ENCODE measurements at regions not wholly inside any gene's neighbourhood (a gene's known extent, or its start where the extent isn't known, plus 50 kb on each side); places are given as distances from the start of the nearest gene placed in this dataset.
"Not testable (repeated sequence)": the region's sequence is repeated elsewhere in the genome, so short reads cannot be mapped to it uniquely, and the experiment has no call there.

DNA sequence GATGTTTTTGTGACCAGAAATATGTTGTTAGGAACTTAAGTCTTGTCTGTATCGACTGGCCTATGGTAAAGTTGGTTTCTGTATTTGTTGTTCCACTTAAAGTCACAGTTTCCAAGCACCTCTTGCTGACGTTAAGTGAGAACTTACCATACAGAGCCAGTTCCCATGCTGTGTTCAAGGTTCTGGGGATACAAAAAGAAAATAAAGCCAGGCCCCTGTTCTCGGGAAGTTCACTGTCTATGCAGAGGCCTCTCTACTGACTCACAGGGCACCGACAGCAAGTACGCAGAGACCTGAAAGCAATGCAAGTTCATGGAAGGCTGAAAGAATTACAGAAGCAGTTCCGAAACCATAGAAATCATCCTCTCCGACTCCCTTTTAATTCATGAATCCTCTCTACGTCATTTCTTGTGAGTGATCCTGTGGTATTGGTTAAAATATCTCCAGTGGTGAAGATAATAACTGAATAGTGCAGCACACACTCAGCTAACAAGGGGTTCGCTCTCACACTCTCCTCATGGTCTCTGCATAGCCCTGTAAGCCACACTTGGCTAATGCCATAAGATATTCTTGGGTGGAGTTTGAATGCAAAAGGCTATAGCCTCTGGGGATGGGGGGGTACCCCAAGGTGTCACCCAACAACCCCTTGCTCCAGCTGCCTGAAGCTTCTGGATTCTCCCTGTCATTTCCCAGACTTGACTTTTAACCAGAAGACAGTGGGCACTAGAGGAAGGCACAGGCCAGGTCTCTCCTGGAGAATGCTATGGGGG, 91.2 kb upstream of the EXOC2 start:
- DNase-seq, result no peak
- Histone ChIP-seq H3K27ac (ENCODE audit: insufficient read depth, low read length, poor library complexity, severe bottlenecking) (no peak overlapping the region), H3K4me3 (ENCODE audit: insufficient read depth, low read depth, low read length, poor library complexity, severe bottlenecking) (no peak overlapping the region), H3K36me3 (ENCODE audit: control insufficient read depth, insufficient read depth, low read length) (no peaks in the 10 kb centered on the region), H3K27me3 (replicated peaks; ENCODE audit: control insufficient read depth, insufficient read depth, low read length, poor library complexity, severe bottlenecking) (no peaks in the 10 kb centered on the region), H3K9me3 (ENCODE audit: control insufficient read depth, low read length) (no peaks in the 10 kb centered on the region), H3K4me1 (ENCODE audit: control insufficient read depth, insufficient read depth, low read length, poor library complexity, severe bottlenecking) (no peaks in the 10 kb centered on the region)

DNA sequence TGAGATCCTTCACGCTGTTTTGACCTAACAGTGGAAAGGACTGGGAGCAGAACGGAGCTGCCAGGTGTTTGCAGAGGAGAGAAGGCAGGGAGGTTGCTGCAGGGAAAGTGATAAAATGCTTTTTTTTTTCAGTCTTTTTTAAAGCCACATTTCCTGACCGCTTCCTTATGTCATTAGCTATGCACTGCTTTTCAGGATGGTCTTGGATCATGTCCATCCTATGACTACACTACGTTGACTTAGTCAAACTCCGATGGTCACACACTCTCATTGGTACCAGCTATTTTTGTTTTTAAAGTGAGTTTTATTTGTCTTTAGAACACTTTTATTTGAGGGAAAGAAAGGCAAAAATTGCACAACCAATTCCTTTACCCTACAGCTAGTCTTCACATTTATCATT, 89.2 kb upstream of the EXOC2 start:
- H3K9me3 ChIP-seq (ENCODE audit: control insufficient read depth, low read length), result no peaks in the 10 kb centered on the region
- no peak overlapping the region for H3K27ac ChIP-seq (ENCODE audit: insufficient read depth, low read length, poor library complexity, severe bottlenecking)
- no peak overlapping the region for H3K4me3 ChIP-seq (ENCODE audit: insufficient read depth, low read depth, low read length, poor library complexity, severe bottlenecking)
- DNase-seq, result no peak
- H3K27me3 ChIP-seq (replicated peaks; ENCODE audit: control insufficient read depth, insufficient read depth, low read length, poor library complexity, severe bottlenecking), result no peaks in the 10 kb centered on the region
- no peaks in the 10 kb centered on the region for H3K36me3 ChIP-seq (ENCODE audit: control insufficient read depth, insufficient read depth, low read length)
- H3K4me1 ChIP-seq (ENCODE audit: control insufficient read depth, insufficient read depth, low read length, poor library complexity, severe bottlenecking), result no peaks in the 10 kb centered on the region

DNA sequence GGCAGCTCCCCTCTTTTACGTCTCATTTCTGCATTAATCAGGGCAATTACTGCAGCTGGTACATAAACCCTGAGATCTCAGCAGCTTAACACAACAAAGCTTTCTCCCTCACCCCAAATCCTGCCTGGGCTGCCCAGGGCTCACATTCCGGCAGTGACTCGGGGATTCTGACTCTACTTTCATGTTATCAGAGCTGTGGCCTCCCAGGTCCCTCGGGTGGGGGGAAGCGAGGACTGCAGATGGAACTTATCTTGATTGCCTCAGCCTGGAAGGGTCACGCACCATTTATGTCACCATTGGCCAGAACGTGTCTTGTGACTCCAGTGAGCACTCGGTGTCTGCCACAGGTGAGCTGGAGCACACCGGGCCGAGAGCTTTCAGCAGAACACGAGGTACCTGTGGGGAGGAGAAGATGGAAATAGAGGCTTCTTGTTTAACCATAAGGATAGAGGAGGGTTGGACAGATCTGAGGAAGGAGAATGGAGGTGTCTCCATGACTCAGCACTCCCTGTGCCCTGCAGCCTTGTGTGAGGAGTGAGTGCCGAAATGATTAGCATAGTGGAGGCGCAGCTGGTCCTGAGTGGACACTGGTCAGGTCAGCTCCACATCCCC, 88.5 kb upstream of the EXOC2 start:
- H3K9me3 ChIP-seq (ENCODE audit: control insufficient read depth, low read length), result no peaks in the 10 kb centered on the region
- no peaks in the 10 kb centered on the region for H3K36me3 ChIP-seq (ENCODE audit: control insufficient read depth, insufficient read depth, low read length)
- H3K4me3 ChIP-seq (ENCODE audit: insufficient read depth, low read depth, low read length, poor library complexity, severe bottlenecking), result no peak overlapping the region
- H3K4me1 ChIP-seq (ENCODE audit: control insufficient read depth, insufficient read depth, low read length, poor library complexity, severe bottlenecking), result no peaks in the 10 kb centered on the region
- no peak overlapping the region for H3K27ac ChIP-seq (ENCODE audit: insufficient read depth, low read length, poor library complexity, severe bottlenecking)
- H3K27me3 ChIP-seq (replicated peaks; ENCODE audit: control insufficient read depth, insufficient read depth, low read length, poor library complexity, severe bottlenecking), result no peaks in the 10 kb centered on the region
- DNase-seq, result no peak

DNA sequence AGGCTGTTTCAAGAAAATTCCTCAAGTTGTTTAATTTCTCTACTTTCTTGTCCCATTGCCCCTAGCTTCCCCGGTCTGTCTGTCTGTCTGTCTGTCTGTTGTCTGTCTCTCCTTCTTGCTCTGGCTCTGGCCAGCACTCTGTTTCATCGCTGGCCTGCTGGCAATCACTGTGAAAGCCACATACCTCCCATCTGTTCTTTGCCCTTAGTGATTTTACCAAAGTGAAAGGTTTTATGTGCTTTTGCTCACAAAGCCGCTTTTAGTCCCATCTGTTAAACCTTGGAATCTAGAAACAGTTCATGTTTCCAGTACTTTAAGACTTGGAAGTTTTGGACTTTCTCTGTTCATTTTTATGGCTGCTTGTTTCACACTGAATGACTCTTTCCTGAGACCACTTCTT, 87.8 kb upstream of the EXOC2 start:
- Histone ChIP-seq H3K27me3 (replicated peaks; ENCODE audit: control insufficient read depth, insufficient read depth, low read length, poor library complexity, severe bottlenecking) (no peaks in the 10 kb centered on the region), H3K36me3 (ENCODE audit: control insufficient read depth, insufficient read depth, low read length) (no peaks in the 10 kb centered on the region), H3K4me1 (ENCODE audit: control insufficient read depth, insufficient read depth, low read length, poor library complexity, severe bottlenecking) (no peaks in the 10 kb centered on the region), H3K4me3 (ENCODE audit: insufficient read depth, low read depth, low read length, poor library complexity, severe bottlenecking) (no peak overlapping the region), H3K9me3 (ENCODE audit: control insufficient read depth, low read length) (no peaks in the 10 kb centered on the region), H3K27ac (ENCODE audit: insufficient read depth, low read length, poor library complexity, severe bottlenecking) (no peak overlapping the region)
- DNase-seq, result no peak

DNA sequence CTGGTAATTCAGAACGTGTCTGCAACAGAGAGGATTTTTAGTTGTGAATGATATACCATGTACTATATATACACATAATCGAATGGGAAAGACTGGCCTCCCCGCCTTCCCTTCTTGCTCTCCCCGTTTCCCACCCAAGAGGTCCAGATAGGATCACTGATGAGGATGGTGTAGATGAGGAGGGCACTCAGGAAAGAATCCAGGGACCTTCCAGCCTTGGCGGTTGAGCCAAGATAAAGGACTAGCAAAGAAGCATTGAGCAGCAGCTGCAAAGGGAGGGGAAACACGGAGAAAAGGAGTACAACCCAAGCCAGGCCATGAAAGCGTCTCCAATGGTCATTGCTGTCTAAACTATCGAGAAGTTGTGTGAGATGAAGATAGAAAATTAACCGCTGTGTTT, 84.0 kb upstream of the EXOC2 start:
- H3K36me3 ChIP-seq (ENCODE audit: control insufficient read depth, insufficient read depth, low read length), result no peaks in the 10 kb centered on the region

DNA sequence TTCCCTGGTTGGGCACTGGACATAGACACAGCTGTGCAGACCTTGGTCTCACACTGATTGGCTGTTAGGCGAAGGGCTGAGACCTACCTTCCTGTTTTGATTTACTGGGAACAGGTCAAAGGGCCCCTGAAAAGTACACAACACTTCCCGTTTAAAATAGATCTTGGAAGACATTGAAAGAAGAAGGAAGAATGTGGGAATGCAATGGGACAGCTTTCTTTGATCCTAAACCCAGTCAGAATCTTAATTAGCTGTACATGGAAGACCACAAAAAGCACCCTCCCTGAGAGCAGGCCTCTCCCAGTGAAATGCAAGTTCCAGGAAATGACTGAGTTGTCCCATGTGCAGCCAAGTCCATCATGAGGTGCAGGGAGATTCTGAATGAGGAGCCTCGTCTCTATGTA, 83.6 kb upstream of the EXOC2 start:
- Histone ChIP-seq H3K4me1 (ENCODE audit: control insufficient read depth, insufficient read depth, low read length, poor library complexity, severe bottlenecking) (no peaks in the 10 kb centered on the region), H3K27me3 (replicated peaks; ENCODE audit: control insufficient read depth, insufficient read depth, low read length, poor library complexity, severe bottlenecking) (no peaks in the 10 kb centered on the region), H3K27ac (ENCODE audit: insufficient read depth, low read length, poor library complexity, severe bottlenecking) (no peak overlapping the region), H3K9me3 (ENCODE audit: control insufficient read depth, low read length) (no peaks in the 10 kb centered on the region), H3K4me3 (ENCODE audit: insufficient read depth, low read depth, low read length, poor library complexity, severe bottlenecking) (no peak overlapping the region), H3K36me3 (ENCODE audit: control insufficient read depth, insufficient read depth, low read length) (no peaks in the 10 kb centered on the region)
- DNase-seq, result no peak

More for the DNA sequence above, 84.0 kb upstream of the EXOC2 start:
- no peak overlapping the region for H3K4me3 ChIP-seq (ENCODE audit: insufficient read depth, low read depth, low read length, poor library complexity, severe bottlenecking)
- H3K27me3 ChIP-seq (replicated peaks; ENCODE audit: control insufficient read depth, insufficient read depth, low read length, poor library complexity, severe bottlenecking), result no peaks in the 10 kb centered on the region
- H3K9me3 ChIP-seq (ENCODE audit: control insufficient read depth, low read length), result no peaks in the 10 kb centered on the region
- no peak overlapping the region for H3K27ac ChIP-seq (ENCODE audit: insufficient read depth, low read length, poor library complexity, severe bottlenecking)
- no peaks in the 10 kb centered on the region for H3K4me1 ChIP-seq (ENCODE audit: control insufficient read depth, insufficient read depth, low read length, poor library complexity, severe bottlenecking)
- DNase-seq, result no peak

DNA sequence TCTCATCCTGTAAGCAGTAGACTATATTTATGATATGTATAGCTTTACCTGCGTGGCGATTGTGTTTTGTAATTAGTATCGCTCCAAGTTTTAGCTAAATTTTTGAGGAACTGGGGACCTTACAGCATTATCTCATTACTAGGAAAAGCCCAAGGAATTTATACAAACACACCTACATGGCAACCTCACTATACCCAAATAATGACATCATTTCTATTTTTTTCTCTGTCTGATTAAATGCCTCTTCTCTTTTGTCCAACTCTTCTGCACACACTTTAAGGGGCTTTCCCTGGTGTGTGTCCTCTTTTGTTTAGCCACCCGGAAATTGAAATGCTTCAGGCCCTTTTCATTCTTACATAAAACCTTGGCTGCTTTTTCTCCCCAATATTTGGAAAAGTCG, 82.9 kb upstream of the EXOC2 start:
- Histone ChIP-seq H3K27me3 (replicated peaks; ENCODE audit: control insufficient read depth, insufficient read depth, low read length, poor library complexity, severe bottlenecking) (no peaks in the 10 kb centered on the region), H3K27ac (ENCODE audit: insufficient read depth, low read length, poor library complexity, severe bottlenecking) (no peak overlapping the region), H3K4me3 (ENCODE audit: insufficient read depth, low read depth, low read length, poor library complexity, severe bottlenecking) (no peak overlapping the region), H3K36me3 (ENCODE audit: control insufficient read depth, insufficient read depth, low read length) (no peaks in the 10 kb centered on the region), H3K9me3 (ENCODE audit: control insufficient read depth, low read length) (no peaks in the 10 kb centered on the region), H3K4me1 (ENCODE audit: control insufficient read depth, insufficient read depth, low read length, poor library complexity, severe bottlenecking) (no peaks in the 10 kb centered on the region)
- DNase-seq, result no peak

DNA sequence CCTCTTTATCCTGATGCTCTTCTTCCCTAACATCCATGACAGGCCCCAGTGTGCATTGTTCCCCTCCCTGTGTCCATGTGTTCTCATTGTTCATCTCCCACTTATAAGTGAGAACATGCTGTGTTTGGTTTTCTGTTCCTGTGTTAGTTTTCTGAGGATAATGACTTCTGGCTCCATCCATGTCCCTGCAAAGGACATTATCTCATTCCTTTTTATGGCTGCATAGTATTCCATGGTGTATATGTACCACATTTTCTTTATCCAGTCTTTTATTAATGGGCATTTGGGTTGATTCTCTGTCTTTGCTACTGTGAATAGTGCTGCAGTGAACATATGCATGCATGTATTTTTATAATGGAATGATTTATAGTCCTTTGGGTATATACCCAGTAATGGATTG, 78.7 kb upstream of the EXOC2 start:
- H3K36me3 ChIP-seq (ENCODE audit: control insufficient read depth, insufficient read depth, low read length); H3K9me3 ChIP-seq (ENCODE audit: control insufficient read depth, low read length); H3K4me3 ChIP-seq (ENCODE audit: insufficient read depth, low read depth, low read length, poor library complexity, severe bottlenecking); H3K27me3 ChIP-seq (replicated peaks; ENCODE audit: control insufficient read depth, insufficient read depth, low read length, poor library complexity, severe bottlenecking); H3K4me1 ChIP-seq (ENCODE audit: control insufficient read depth, insufficient read depth, low read length, poor library complexity, severe bottlenecking); DNase-seq; H3K27ac ChIP-seq (ENCODE audit: insufficient read depth, low read length, poor library complexity, severe bottlenecking): not testable (repeated sequence)

DNA sequence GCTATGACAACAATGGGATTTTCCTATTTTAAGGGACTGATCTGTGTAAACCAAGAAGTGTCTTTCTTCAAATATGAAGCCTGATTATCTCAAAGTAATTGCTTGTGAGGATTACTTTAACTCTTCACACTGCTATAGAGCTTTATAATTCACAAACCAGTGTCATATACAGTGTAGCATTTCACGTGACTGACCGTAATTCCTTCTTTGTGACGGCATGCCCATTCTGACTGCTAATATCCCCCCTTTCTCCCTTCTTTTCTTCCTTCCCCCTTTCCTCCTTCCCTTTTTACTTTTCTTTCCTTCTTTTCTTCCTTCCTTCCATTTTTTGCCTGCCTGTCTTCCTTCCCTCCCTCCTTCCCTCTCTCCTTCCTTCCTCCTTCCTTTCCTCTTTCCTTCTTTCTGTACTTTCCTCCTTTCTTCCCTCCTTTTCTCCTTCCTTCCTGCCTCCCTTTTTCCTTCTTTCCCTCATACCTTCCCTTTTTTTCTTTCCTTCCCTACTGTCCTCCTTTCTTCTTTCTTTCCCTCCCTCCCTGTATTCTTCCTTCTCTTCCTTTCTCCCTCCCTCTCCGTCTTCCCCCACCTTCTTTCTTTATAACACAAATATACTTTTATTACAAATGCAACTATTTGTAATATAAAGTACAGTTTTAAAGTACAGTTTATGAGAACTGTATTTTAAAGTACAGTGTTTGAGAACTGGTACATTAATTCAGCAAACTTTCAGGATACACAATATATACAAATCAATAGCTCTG, 75.0 kb upstream of the EXOC2 start:
- no peaks in the 10 kb centered on the region for H3K36me3 ChIP-seq (ENCODE audit: control insufficient read depth, insufficient read depth, low read length)
- no peaks in the 10 kb centered on the region for H3K27me3 ChIP-seq (replicated peaks; ENCODE audit: control insufficient read depth, insufficient read depth, low read length, poor library complexity, severe bottlenecking)
- H3K9me3 ChIP-seq (ENCODE audit: control insufficient read depth, low read length), result no peaks in the 10 kb centered on the region
- H3K4me1 ChIP-seq (ENCODE audit: control insufficient read depth, insufficient read depth, low read length, poor library complexity, severe bottlenecking), result no peaks in the 10 kb centered on the region
- H3K27ac ChIP-seq (ENCODE audit: insufficient read depth, low read length, poor library complexity, severe bottlenecking), result no peak overlapping the region
- H3K4me3 ChIP-seq (ENCODE audit: insufficient read depth, low read depth, low read length, poor library complexity, severe bottlenecking), result no peak overlapping the region
- no peak for DNase-seq

DNA sequence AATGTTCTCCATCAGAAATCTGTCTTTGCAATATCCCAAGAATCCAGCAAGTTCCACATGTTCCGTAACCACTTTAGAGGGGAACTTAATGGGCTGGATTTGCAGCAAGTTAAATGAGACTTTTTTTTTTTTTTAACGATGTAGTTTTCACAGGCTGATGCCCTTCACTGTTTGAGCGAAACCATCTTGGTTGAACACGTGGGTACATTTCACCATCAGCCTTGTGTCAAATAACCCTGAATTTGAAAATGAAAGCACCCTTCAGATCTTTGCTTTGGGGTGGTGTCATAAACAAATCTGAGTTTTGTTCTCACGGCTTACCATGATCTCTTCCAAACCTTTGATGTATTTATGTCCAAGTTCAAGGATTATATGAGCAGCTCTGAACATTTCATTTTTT, 73.7 kb upstream of the EXOC2 start:
- no peak for DNase-seq
- H3K4me1 ChIP-seq (ENCODE audit: control insufficient read depth, insufficient read depth, low read length, poor library complexity, severe bottlenecking), result no peaks in the 10 kb centered on the region
- no peaks in the 10 kb centered on the region for H3K27me3 ChIP-seq (replicated peaks; ENCODE audit: control insufficient read depth, insufficient read depth, low read length, poor library complexity, severe bottlenecking)
- no peak overlapping the region for H3K4me3 ChIP-seq (ENCODE audit: insufficient read depth, low read depth, low read length, poor library complexity, severe bottlenecking)
- no peak overlapping the region for H3K27ac ChIP-seq (ENCODE audit: insufficient read depth, low read length, poor library complexity, severe bottlenecking)
- no peaks in the 10 kb centered on the region for H3K9me3 ChIP-seq (ENCODE audit: control insufficient read depth, low read length)
- no peaks in the 10 kb centered on the region for H3K36me3 ChIP-seq (ENCODE audit: control insufficient read depth, insufficient read depth, low read length)

Data from effector memory CD4-positive, alpha-beta T cell (primary cell).